ENCODE measurements at regions not wholly inside any gene's neighbourhood (a gene's known extent, or its start where the extent isn't known, plus 50 kb on each side); places are given as distances from the start of the nearest gene placed in this dataset.

DNA sequence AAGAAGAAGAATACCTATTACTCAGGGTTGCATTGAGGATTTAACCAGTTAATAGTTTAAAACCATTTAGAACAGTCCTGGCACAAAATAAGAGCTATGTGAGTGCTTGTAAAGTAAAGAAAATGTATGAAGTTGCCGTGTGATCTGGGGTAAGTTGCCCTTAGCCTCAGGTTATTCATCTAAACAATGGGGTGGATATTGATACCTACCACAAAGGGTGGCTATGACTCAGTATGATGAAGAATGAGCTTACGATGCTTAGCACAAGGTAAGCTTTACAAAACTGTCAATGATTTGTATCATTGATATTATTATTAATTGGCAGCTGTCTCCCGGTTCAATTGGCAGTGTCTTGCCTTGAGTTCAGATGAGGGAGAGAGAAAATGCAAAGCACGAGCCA is 149.4 kb upstream of the PITX1 start:
- no peaks in the 10 kb centered on the region for H3K4me1 ChIP-seq (ENCODE audit: control insufficient read depth, extremely low read depth, insufficient read depth, low read length)
- DNase-seq (ENCODE audit: low read depth, low spot score) (no peak), FAIRE-seq (no peak)
- no peak for TF ChIP-seq CTCF (optimal IDR thresholded peaks at IDR 0.05 in 1 of 3, IDR thresholded peaks at IDR 0.05 in 1 of 3, conservative IDR thresholded peaks at IDR 0.05 in 1 of 3; ENCODE audit: extremely low read depth in 1 of 3, insufficient read depth in 2 of 3, low read length in 3 of 3)
- TF ChIP-seq EZH2 (IDR thresholded peaks at IDR 0.05; ENCODE audit: low read length) = no peak
- H3K79me2 ChIP-seq (ENCODE audit: control insufficient read depth, insufficient read depth, low read length) = no peaks in the 10 kb centered on the region
- H2AFZ ChIP-seq (ENCODE audit: control insufficient read depth, low read length) = no peak overlapping the region
- peaks cover 5% of the 10 kb centered on the region for H3K27me3 ChIP-seq (ENCODE audit: control insufficient read depth, extremely low read depth, insufficient read depth, low read length)
- H3K9me3 ChIP-seq (ENCODE audit: control insufficient read depth, low read depth, low read length) = no peaks in the 10 kb centered on the region
- no peaks in the 10 kb centered on the region for H3K36me3 ChIP-seq (ENCODE audit: control insufficient read depth in 2 of 2, extremely low read depth in 1 of 2, insufficient read depth in 2 of 2, low read length in 2 of 2)
- no peak overlapping the region for H3K4me3 ChIP-seq (ENCODE audit: control insufficient read depth in 2 of 3, extremely low read depth in 1 of 3, insufficient read depth in 2 of 3, low read depth in 1 of 3, low read length in 3 of 3)
- dilution Hi-C loops (cut with MboI; ENCODE audit: extremely low pct_ligation_motif_present, low sequenced_read_pairs) = no loop called here
- H3K9me1 ChIP-seq (ENCODE audit: control insufficient read depth, extremely low read depth, insufficient read depth, low read length) = no peaks in the 10 kb centered on the region
- H3K27ac ChIP-seq (ENCODE audit: control insufficient read depth, insufficient read depth, low read length) = no peak overlapping the region
- H3K4me2 ChIP-seq (ENCODE audit: control insufficient read depth, extremely low read depth, insufficient read depth, low read depth, low read length) = no peak overlapping the region
- no peak overlapping the region for H3K9ac ChIP-seq (ENCODE audit: control insufficient read depth, extremely low read depth, insufficient read depth, low read length)
- no peaks in the 10 kb centered on the region for H4K20me1 ChIP-seq (ENCODE audit: control insufficient read depth, extremely low read depth, insufficient read depth, low read length)

- FAIRE-seq (no peak), DNase-seq (ENCODE audit: low read depth, low spot score) (no peak)
- Histone ChIP-seq H3K79me2 (ENCODE audit: control insufficient read depth, insufficient read depth, low read length) (no peaks in the 10 kb centered on the region), H4K20me1 (ENCODE audit: control insufficient read depth, extremely low read depth, insufficient read depth, low read length) (no peaks in the 10 kb centered on the region), H3K9me1 (ENCODE audit: control insufficient read depth, extremely low read depth, insufficient read depth, low read length) (no peaks in the 10 kb centered on the region), H3K4me1 (ENCODE audit: control insufficient read depth, extremely low read depth, insufficient read depth, low read length) (no peaks in the 10 kb centered on the region), H3K36me3 (ENCODE audit: control insufficient read depth in 2 of 2, extremely low read depth in 1 of 2, insufficient read depth in 2 of 2, low read length in 2 of 2) (no peaks in the 10 kb centered on the region), H3K9me3 (ENCODE audit: control insufficient read depth, low read depth, low read length) (no peaks in the 10 kb centered on the region), H3K27me3 (ENCODE audit: control insufficient read depth, extremely low read depth, insufficient read depth, low read length) (peaks cover 5% of the 10 kb centered on the region), H3K9ac (ENCODE audit: control insufficient read depth, extremely low read depth, insufficient read depth, low read length) (no peak overlapping the region), H2AFZ (ENCODE audit: control insufficient read depth, low read length) (no peak overlapping the region), H3K4me3 (ENCODE audit: control insufficient read depth in 2 of 3, extremely low read depth in 1 of 3, insufficient read depth in 2 of 3, low read depth in 1 of 3, low read length in 3 of 3) (no peak overlapping the region), H3K4me2 (ENCODE audit: control insufficient read depth, extremely low read depth, insufficient read depth, low read depth, low read length) (no peak overlapping the region), H3K27ac (ENCODE audit: control insufficient read depth, insufficient read depth, low read length) (no peak overlapping the region)
- dilution Hi-C loops (cut with MboI; ENCODE audit: extremely low pct_ligation_motif_present, low sequenced_read_pairs) = no loop called here
- TF ChIP-seq EZH2 (IDR thresholded peaks at IDR 0.05; ENCODE audit: low read length) = no peak
- no peak for TF ChIP-seq CTCF (optimal IDR thresholded peaks at IDR 0.05 in 1 of 3, IDR thresholded peaks at IDR 0.05 in 1 of 3, conservative IDR thresholded peaks at IDR 0.05 in 1 of 3; ENCODE audit: extremely low read depth in 1 of 3, insufficient read depth in 2 of 3, low read length in 3 of 3)
These were observed 148.6 kb upstream of the PITX1 start for GRCh38 chr5:135182675-135183074.
